ENCODE measurements at regions not wholly inside any gene's neighbourhood (a gene's known extent, or its start where the extent isn't known, plus 50 kb on each side); places are given as distances from the start of the nearest gene placed in this dataset.

DNA sequence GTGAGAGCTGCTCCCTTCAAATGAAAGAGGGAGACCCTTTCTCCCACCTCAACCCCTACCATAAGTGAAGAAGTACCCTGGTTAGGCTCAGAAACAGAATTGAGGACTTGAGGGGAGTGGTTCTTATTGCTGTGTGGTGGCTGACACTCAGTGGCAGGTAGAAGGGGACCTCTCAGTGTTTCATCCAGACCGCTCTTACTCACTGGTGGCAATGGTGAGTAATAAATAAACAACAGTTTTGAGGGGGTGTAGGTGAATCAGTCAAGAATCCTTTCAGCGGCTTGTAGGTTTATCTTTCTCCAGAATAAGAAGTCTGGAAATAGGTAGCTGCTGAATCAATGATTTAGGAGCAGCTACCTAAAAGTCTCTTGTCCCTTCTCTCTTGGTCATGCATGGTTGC lies 403.4 kb upstream of the B3GAT1 start:
- no peaks in the 10 kb centered on the region for H3K27me3 ChIP-seq (ENCODE audit: low read depth, low read length)
- H3K4me3 ChIP-seq (ENCODE audit: low read depth in 1 of 2, low read length in 2 of 2), result no peak overlapping the region
- H3K36me3 ChIP-seq (ENCODE audit: control insufficient read depth in 1 of 2, insufficient read depth in 2 of 2, low read length in 2 of 2), result no peaks in the 10 kb centered on the region

DNA sequence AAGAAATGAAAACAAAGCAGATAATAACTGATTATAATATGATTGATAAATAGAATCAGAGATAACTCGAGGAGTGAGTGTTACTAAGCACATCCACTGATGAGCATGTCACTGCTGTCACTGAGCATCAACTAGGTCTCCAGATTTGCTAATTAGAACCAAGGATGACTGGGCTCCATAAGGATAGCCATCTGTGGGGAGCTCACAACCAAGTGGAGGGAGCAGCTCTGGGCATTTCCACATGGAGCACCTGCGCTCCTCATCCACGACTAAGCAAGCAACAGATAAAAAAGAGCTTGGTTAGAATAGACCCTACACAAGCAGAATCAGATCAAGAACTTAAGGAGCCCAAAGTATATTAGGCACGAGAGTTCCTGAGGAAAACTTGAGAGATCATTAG lies 396.0 kb upstream of the B3GAT1 start:
- H3K4me3 ChIP-seq (ENCODE audit: low read depth in 1 of 2, low read length in 2 of 2), result no peak overlapping the region
- H3K4me1 ChIP-seq (ENCODE audit: control insufficient read depth in 1 of 2, insufficient read depth in 2 of 2, low read length in 2 of 2), result no peaks in the 10 kb centered on the region
- H3K9me3 ChIP-seq (ENCODE audit: control insufficient read depth in 1 of 2, low read length in 2 of 2), result no peaks in the 10 kb centered on the region
- no peaks in the 10 kb centered on the region for H3K36me3 ChIP-seq (ENCODE audit: control insufficient read depth in 1 of 2, insufficient read depth in 2 of 2, low read length in 2 of 2)
- H3K27me3 ChIP-seq (ENCODE audit: low read depth, low read length), result no peaks in the 10 kb centered on the region
- no peak overlapping the region for H3K27ac ChIP-seq (ENCODE audit: low read length)

More for the DNA sequence above, 403.4 kb upstream of the B3GAT1 start:
- Histone ChIP-seq H3K27ac (ENCODE audit: low read length) (no peak overlapping the region), H3K9me3 (ENCODE audit: control insufficient read depth in 1 of 2, low read length in 2 of 2) (no peaks in the 10 kb centered on the region), H3K4me1 (ENCODE audit: control insufficient read depth in 1 of 2, insufficient read depth in 2 of 2, low read length in 2 of 2) (no peaks in the 10 kb centered on the region)

DNA sequence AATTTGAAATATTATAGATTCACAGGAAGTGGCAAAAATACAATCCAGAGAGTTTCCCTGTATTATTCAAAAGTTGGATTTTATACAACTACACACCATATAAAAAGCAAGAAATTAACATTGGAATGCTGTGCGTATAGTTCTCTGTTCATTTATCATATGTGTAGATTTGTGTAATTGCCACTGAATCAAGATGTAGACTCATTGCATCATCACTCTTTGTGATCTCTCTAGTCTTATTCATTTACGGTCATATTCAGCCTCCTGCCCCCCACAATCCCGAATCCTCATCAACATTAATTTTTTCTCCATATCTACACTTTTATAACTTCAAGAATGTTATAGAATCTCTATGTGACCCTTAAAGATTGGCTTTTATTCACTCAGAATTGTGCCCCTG lies 390.6 kb upstream of the B3GAT1 start:
- Histone ChIP-seq H3K36me3 (ENCODE audit: control insufficient read depth in 1 of 2, insufficient read depth in 2 of 2, low read length in 2 of 2) (no peaks in the 10 kb centered on the region), H3K4me1 (ENCODE audit: control insufficient read depth in 1 of 2, insufficient read depth in 2 of 2, low read length in 2 of 2) (no peaks in the 10 kb centered on the region), H3K27me3 (ENCODE audit: low read depth, low read length) (no peaks in the 10 kb centered on the region), H3K4me3 (ENCODE audit: low read depth in 1 of 2, low read length in 2 of 2) (no peak overlapping the region), H3K9me3 (ENCODE audit: control insufficient read depth in 1 of 2, low read length in 2 of 2) (no peaks in the 10 kb centered on the region), H3K27ac (ENCODE audit: low read length) (no peak overlapping the region)

DNA sequence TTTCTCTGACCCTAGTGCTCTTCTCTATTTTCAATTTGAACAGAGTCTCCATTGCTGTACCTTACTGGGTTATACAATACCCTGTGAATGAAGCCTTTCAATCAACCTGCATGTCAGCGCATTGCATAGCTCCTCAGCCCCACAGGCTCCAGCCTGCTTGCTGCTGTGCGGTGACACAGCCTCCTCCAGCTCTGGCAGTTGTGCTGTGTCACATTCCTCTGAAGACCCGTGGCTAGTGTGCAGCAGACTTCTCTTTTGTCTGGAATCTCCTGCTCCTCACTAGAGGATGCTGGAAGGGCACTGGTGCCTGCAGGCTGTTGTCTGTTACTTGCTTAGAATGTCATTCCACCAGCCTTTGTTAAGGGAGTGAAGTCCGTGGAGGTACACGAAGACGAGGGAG lies 390.1 kb upstream of the B3GAT1 start:
- Histone ChIP-seq H3K27me3 (ENCODE audit: low read depth, low read length) (no peaks in the 10 kb centered on the region), H3K4me3 (ENCODE audit: low read depth in 1 of 2, low read length in 2 of 2) (no peak overlapping the region), H3K27ac (ENCODE audit: low read length) (no peak overlapping the region), H3K9me3 (ENCODE audit: control insufficient read depth in 1 of 2, low read length in 2 of 2) (no peaks in the 10 kb centered on the region), H3K4me1 (ENCODE audit: control insufficient read depth in 1 of 2, insufficient read depth in 2 of 2, low read length in 2 of 2) (no peaks in the 10 kb centered on the region), H3K36me3 (ENCODE audit: control insufficient read depth in 1 of 2, insufficient read depth in 2 of 2, low read length in 2 of 2) (no peaks in the 10 kb centered on the region)

DNA sequence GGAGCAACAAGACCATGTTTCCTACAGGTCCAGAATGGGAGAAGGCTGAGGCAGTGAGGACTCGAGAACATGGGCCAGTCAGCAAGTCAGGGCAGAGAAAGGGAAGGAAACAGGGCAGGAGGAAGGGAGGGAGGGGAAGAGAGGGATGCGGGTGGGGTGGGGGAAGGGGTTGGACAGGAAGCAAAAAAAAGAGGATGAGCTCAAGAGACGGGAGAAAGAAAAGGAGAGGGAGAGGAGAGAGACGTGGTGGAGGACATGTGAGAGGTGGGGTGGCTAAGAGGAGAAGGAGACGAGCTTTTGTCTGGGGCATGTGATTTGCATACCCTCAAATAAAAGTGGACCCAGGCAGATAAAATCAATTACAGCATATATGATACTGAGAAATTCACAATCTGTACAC lies 389.5 kb upstream of the B3GAT1 start:
- Histone ChIP-seq H3K9me3 (ENCODE audit: control insufficient read depth in 1 of 2, low read length in 2 of 2) (no peaks in the 10 kb centered on the region), H3K27ac (ENCODE audit: low read length) (no peak overlapping the region), H3K4me3 (ENCODE audit: low read depth in 1 of 2, low read length in 2 of 2) (no peak overlapping the region), H3K27me3 (ENCODE audit: low read depth, low read length) (no peaks in the 10 kb centered on the region), H3K4me1 (ENCODE audit: control insufficient read depth in 1 of 2, insufficient read depth in 2 of 2, low read length in 2 of 2) (no peaks in the 10 kb centered on the region), H3K36me3 (ENCODE audit: control insufficient read depth in 1 of 2, insufficient read depth in 2 of 2, low read length in 2 of 2) (no peaks in the 10 kb centered on the region)

DNA sequence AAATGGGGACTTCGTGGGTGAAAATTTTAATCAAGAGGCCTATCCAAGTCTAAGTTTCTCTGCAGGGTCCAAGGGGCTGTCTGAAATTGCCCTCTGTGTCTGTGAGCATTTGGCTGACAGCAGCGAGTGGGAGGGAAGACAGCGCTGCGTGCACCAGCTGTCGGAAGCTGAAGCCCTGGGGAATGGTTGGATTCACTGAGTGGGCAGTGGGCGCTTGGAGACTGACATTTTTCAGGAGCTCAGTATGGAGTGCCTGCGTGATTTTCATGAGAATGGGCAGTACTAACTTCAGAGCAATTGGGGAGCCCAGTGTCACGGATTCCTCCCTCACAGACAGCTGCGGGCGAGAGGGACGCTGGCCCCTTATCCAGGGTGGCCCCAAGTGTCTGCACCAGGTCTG lies 388.8 kb upstream of the B3GAT1 start:
- Histone ChIP-seq H3K4me3 (ENCODE audit: low read depth in 1 of 2, low read length in 2 of 2) (no peak overlapping the region), H3K4me1 (ENCODE audit: control insufficient read depth in 1 of 2, insufficient read depth in 2 of 2, low read length in 2 of 2) (no peaks in the 10 kb centered on the region), H3K36me3 (ENCODE audit: control insufficient read depth in 1 of 2, insufficient read depth in 2 of 2, low read length in 2 of 2) (no peaks in the 10 kb centered on the region), H3K27me3 (ENCODE audit: low read depth, low read length) (no peaks in the 10 kb centered on the region), H3K9me3 (ENCODE audit: control insufficient read depth in 1 of 2, low read length in 2 of 2) (no peaks in the 10 kb centered on the region), H3K27ac (ENCODE audit: low read length) (no peak overlapping the region)

DNA sequence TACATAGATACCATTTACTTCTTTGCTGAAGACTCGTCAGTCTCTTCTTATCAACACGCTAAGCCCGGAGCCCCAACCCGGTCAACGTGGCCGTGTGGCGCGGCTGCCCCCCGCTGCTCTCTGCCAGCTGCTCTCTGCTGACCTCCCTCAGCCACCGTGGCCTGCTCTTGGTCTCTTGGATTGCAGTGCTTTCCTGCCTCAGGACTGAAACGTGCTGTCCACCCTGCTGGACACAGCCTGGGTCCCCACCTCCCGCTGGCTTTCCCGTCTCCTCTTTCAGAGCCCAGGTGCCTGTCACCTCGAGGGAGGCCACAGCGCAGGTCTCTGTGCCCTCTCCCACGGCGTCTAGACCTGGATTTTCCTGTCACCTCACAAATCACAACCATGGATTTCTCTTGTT lies 388.1 kb upstream of the B3GAT1 start:
- H3K27ac ChIP-seq (ENCODE audit: low read length), result no peak overlapping the region
- H3K27me3 ChIP-seq (ENCODE audit: low read depth, low read length), result no peaks in the 10 kb centered on the region
- H3K36me3 ChIP-seq (ENCODE audit: control insufficient read depth in 1 of 2, insufficient read depth in 2 of 2, low read length in 2 of 2), result no peaks in the 10 kb centered on the region

DNA sequence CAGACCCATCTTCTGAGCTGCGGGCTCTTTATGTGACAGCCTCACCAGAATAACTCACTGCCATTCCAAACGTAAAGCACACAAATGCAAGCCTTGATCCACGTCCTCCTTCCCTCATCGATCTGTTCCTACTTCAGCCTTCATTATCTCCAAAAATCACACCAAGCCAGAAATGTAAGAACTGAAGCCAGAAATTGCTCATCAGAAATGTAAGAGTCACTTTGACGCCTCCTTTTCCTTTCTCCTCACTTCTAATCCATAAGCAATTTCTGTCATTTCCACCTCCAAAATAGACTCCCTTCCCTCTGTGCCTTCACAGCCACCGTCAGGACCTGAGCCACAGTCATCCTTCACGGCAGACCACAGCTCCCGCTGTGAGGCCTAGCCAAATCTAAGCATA lies 387.3 kb upstream of the B3GAT1 start:
- H3K9me3 ChIP-seq (ENCODE audit: control insufficient read depth in 1 of 2, low read length in 2 of 2), result no peaks in the 10 kb centered on the region
- H3K27ac ChIP-seq (ENCODE audit: low read length), result no peak overlapping the region
- H3K36me3 ChIP-seq (ENCODE audit: control insufficient read depth in 1 of 2, insufficient read depth in 2 of 2, low read length in 2 of 2), result no peaks in the 10 kb centered on the region
- H3K27me3 ChIP-seq (ENCODE audit: low read depth, low read length), result no peaks in the 10 kb centered on the region
- H3K4me1 ChIP-seq (ENCODE audit: control insufficient read depth in 1 of 2, insufficient read depth in 2 of 2, low read length in 2 of 2), result no peaks in the 10 kb centered on the region
- H3K4me3 ChIP-seq (ENCODE audit: low read depth in 1 of 2, low read length in 2 of 2), result no peak overlapping the region

More for the DNA sequence above, 388.1 kb upstream of the B3GAT1 start:
- no peaks in the 10 kb centered on the region for H3K4me1 ChIP-seq (ENCODE audit: control insufficient read depth in 1 of 2, insufficient read depth in 2 of 2, low read length in 2 of 2)
- no peak overlapping the region for H3K4me3 ChIP-seq (ENCODE audit: low read depth in 1 of 2, low read length in 2 of 2)
- no peaks in the 10 kb centered on the region for H3K9me3 ChIP-seq (ENCODE audit: control insufficient read depth in 1 of 2, low read length in 2 of 2)

DNA sequence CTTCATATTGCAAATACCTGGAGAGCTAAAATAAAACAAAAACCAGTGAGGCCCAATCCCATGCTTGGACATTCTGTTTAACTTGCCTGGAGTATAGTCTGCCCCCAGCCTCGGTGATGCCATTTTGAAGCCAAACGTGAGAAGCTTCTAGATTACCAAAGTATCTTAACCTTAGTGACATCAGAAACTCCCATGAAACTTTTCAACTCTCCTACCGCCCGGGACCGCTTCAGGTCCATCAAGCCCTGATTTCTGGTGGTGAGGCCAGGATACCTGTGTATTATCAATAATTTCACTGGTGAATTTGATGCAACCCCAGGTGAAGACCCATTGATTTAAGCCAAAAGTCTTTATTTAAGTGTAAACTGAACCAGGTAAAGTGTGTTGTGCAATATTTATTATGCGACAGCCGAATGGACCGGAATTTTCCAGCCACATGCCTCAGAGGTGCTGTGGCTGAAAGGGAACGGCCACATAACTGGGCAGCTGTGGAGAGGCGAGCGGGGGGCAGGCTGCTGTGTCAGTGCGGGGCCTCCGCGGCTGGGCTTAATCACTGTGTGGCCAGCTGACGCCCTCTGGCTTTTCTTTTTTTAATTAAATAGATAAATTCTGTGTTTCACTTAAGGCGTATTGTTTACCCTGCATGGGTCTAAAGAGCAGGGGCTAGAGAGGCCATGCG lies 385.5 kb upstream of the B3GAT1 start:
- Histone ChIP-seq H3K4me3 (ENCODE audit: low read depth in 1 of 2, low read length in 2 of 2) (no peak overlapping the region), H3K27me3 (ENCODE audit: low read depth, low read length) (no peaks in the 10 kb centered on the region), H3K36me3 (ENCODE audit: control insufficient read depth in 1 of 2, insufficient read depth in 2 of 2, low read length in 2 of 2) (no peaks in the 10 kb centered on the region), H3K4me1 (ENCODE audit: control insufficient read depth in 1 of 2, insufficient read depth in 2 of 2, low read length in 2 of 2) (no peaks in the 10 kb centered on the region), H3K27ac (ENCODE audit: low read length) (no peak overlapping the region), H3K9me3 (ENCODE audit: control insufficient read depth in 1 of 2, low read length in 2 of 2) (no peaks in the 10 kb centered on the region)

DNA sequence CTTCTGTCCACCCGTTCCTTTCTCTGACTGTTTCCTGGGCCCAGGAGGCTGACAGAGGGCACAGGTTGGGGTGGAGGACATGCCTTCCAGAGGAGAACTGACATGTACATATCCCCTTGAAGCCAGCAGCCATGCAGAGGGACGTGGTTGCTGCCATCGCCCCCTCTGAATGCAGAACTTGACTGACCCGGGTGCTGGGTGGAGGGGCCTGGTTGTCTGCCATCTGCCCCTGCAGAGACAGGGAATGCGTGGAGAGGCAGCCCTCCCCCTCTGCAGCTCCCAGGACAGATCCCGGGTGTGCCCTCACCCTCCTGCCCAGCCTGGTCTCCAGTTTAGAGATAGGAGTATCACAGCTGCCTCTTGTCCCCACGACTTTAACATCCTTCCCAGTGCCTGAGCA lies 383.0 kb upstream of the B3GAT1 start:
- H3K27me3 ChIP-seq (ENCODE audit: low read depth, low read length), result no peaks in the 10 kb centered on the region
- no peaks in the 10 kb centered on the region for H3K4me1 ChIP-seq (ENCODE audit: control insufficient read depth in 1 of 2, insufficient read depth in 2 of 2, low read length in 2 of 2)
- H3K4me3 ChIP-seq (ENCODE audit: low read depth in 1 of 2, low read length in 2 of 2), result no peak overlapping the region
- no peaks in the 10 kb centered on the region for H3K36me3 ChIP-seq (ENCODE audit: control insufficient read depth in 1 of 2, insufficient read depth in 2 of 2, low read length in 2 of 2)
- no peaks in the 10 kb centered on the region for H3K9me3 ChIP-seq (ENCODE audit: control insufficient read depth in 1 of 2, low read length in 2 of 2)
- H3K27ac ChIP-seq (ENCODE audit: low read length), result no peak overlapping the region

DNA sequence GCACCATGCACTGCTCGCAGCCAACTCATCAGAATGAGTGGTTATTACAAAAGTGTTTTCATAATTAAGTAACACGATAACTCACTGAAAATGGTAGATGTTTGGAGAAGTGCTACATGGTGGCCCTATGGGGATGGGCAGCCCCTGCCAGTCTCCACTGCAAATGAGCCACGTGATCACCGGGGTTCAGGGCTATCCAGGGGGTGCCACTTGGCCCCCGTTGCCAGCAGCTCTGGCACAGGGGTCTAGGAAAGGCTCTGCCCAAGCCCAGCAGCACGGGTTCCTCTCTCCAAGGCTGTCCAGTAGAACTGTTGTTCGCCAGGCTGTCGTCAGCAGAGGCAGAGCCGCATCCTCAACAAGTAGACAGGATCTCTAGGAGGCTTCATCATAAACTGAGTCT lies 382.1 kb upstream of the B3GAT1 start:
- H3K36me3 ChIP-seq (ENCODE audit: control insufficient read depth in 1 of 2, insufficient read depth in 2 of 2, low read length in 2 of 2), result no peaks in the 10 kb centered on the region
- H3K4me3 ChIP-seq (ENCODE audit: low read depth in 1 of 2, low read length in 2 of 2), result no peak overlapping the region
- no peaks in the 10 kb centered on the region for H3K27me3 ChIP-seq (ENCODE audit: low read depth, low read length)

DNA sequence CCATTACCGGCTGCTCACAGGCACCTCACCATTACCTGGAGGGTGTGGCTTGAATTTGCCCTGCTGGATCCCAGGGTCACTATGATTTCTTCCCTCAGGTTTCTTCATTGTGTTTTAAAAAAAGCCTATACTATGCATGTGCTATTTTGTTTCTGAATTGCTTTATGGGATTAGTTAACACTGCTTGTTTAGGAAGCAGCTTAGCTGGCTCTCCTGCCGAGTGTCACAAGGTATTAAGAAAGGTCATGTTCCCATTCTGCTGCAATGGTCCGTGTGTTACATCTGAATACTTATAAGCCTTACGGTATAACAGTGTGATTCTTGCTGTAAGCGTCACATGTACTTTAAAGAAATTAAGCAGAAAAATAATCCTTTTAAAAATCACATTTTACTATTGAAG lies 380.6 kb upstream of the B3GAT1 start:
- Histone ChIP-seq H3K27me3 (ENCODE audit: low read depth, low read length) (no peaks in the 10 kb centered on the region), H3K27ac (ENCODE audit: low read length) (no peak overlapping the region), H3K36me3 (ENCODE audit: control insufficient read depth in 1 of 2, insufficient read depth in 2 of 2, low read length in 2 of 2) (no peaks in the 10 kb centered on the region), H3K9me3 (ENCODE audit: control insufficient read depth in 1 of 2, low read length in 2 of 2) (no peaks in the 10 kb centered on the region), H3K4me1 (ENCODE audit: control insufficient read depth in 1 of 2, insufficient read depth in 2 of 2, low read length in 2 of 2) (no peaks in the 10 kb centered on the region), H3K4me3 (ENCODE audit: low read depth in 1 of 2, low read length in 2 of 2) (no peak overlapping the region)

More for the DNA sequence above, 382.1 kb upstream of the B3GAT1 start:
- Histone ChIP-seq H3K27ac (ENCODE audit: low read length) (no peak overlapping the region), H3K9me3 (ENCODE audit: control insufficient read depth in 1 of 2, low read length in 2 of 2) (no peaks in the 10 kb centered on the region), H3K4me1 (ENCODE audit: control insufficient read depth in 1 of 2, insufficient read depth in 2 of 2, low read length in 2 of 2) (no peaks in the 10 kb centered on the region)
